BJ (cell line): ENCODE measurements at regions not wholly inside any gene's neighbourhood (a gene's known extent, or its start where the extent isn't known, plus 50 kb on each side); places are given as distances from the start of the nearest gene placed in this dataset.

ENCODE experiments used
- CTCF ChIA-PET: fragments of 350-600 bp; formaldehyde crosslinking; extraction: SDS; loops from one replicate; lab custom pipeline; 2021; ENCODE audit warnings: antibody characterized with exemption, inconsistent platforms; lab: Yijun Ruan, JAX
- POLR2A ChIA-PET: fragments of 300-600 bp; sonication (Branson Sonifier 250); formaldehyde crosslinking; extraction: SDS; loops from one replicate; lab custom pipeline; 2021; ENCODE audit warnings: antibody characterized with exemption; lab: Charles Lee
- DNase-seq: peaks from one replicate; pipeline ENCODE4 v3.0.0-alpha.2; 2011; ENCODE audit warnings: low read depth
- H3K27me3 ChIP-seq: 2 replicates; pipeline ENCODE4 v1.6.0; 2011; ENCODE audit warnings: low read length; ENCODE audit not compliant: control insufficient read depth, insufficient read depth
- H3K36me3 ChIP-seq: 2 replicates; pipeline ENCODE4 v1.5.1; 2011; ENCODE audit warnings: low read length; ENCODE audit not compliant: control insufficient read depth, insufficient read depth
- H3K4me3 ChIP-seq: 2 replicates; pipeline ENCODE4 v1.5.1; 2011; ENCODE audit warnings: low read depth, mild to moderate bottlenecking, control low read depth, low read length
- CTCF ChIP-seq: IDR thresholded peaks from 2 replicates; pipeline ENCODE4 v1.5.1; 2011; ENCODE audit warnings: low read depth, mild to moderate bottlenecking, control low read depth, inconsistent platforms, low read length, moderate library complexity; ENCODE audit not compliant: insufficient read depth

- CTCF ChIA-PET, result no interaction called here
- no peak for DNase-seq
- no peak for TF ChIP-seq CTCF
- Histone ChIP-seq H3K27me3 (no peaks in the 10 kb centered on the region), H3K36me3 (no peaks in the 10 kb centered on the region), H3K4me3 (no peak overlapping the region)
- POLR2A ChIA-PET, result no interaction called here
These were observed 402.3 kb downstream of the TYW1 start for GRCh38 chr7:67398916-67399315.

GRCh38 chr7:67401492-67401891 lies 404.9 kb downstream of the TYW1 start:
- POLR2A ChIA-PET, result no interaction called here
- CTCF ChIA-PET, result no interaction called here
- H3K36me3 ChIP-seq, result no peaks in the 10 kb centered on the region
- DNase-seq, result no peak
- no peak overlapping the region for H3K4me3 ChIP-seq
- no peak for TF ChIP-seq CTCF
- no peaks in the 10 kb centered on the region for H3K27me3 ChIP-seq

- ChIA-PET POLR2A (no interaction called here), CTCF (interaction anchor here (1.1 kb wide), 1 partner anchor 24 kb away, joined by 3 read pairs; no protein-coding TSS in a partner anchor)
- no peak for TF ChIP-seq CTCF
These were observed 405.6 kb downstream of the TYW1 start for GRCh38 chr7:67402280-67402679.

GRCh38 chr7:67406976-67407375 lies 410.3 kb downstream of the TYW1 start:
- TF ChIP-seq CTCF, result no peak
- no peaks in the 10 kb centered on the region for H3K36me3 ChIP-seq
- H3K4me3 ChIP-seq, result no peak overlapping the region
- ChIA-PET POLR2A (no interaction called here), CTCF (no interaction called here)
- DNase-seq, result no peak
- no peaks in the 10 kb centered on the region for H3K27me3 ChIP-seq

More at GRCh38 chr7:67402280-67402679, 405.6 kb downstream of the TYW1 start:
- Histone ChIP-seq H3K27me3 (no peaks in the 10 kb centered on the region), H3K4me3 (no peak overlapping the region), H3K36me3 (no peaks in the 10 kb centered on the region)
- DNase-seq, result no peak

GRCh38 chr7:67407392-67408071 lies 410.9 kb downstream of the TYW1 start:
- H3K4me3 ChIP-seq, result no peak overlapping the region
- TF ChIP-seq CTCF, result no peak
- DNase-seq, result no peak
- ChIA-PET CTCF (no interaction called here), POLR2A (no interaction called here)
- no peaks in the 10 kb centered on the region for H3K27me3 ChIP-seq
- H3K36me3 ChIP-seq, result no peaks in the 10 kb centered on the region
